Immature natural killer cell (primary cell): ENCODE measurements at regions not wholly inside any gene's neighbourhood (a gene's known extent, or its start where the extent isn't known, plus 50 kb on each side); places are given as distances from the start of the nearest gene placed in this dataset.

Experiments used
- DNase-seq, 3 donors: peaks; one replicate each; pipeline ENCODE4 v3.0.0; 2022; ENCODE audit warnings: mixed read lengths in 1 of 3
- H3K27ac Mint-ChIP-seq, 6 donors: one replicate each; pipeline ENCODE4 v1.8.0; 2020; ENCODE audit warnings: mixed read lengths in 6 of 6, mild to moderate bottlenecking in 5 of 6, inconsistent platforms in 4 of 6, moderate library complexity in 3 of 6
- H3K27me3 Mint-ChIP-seq, 3 donors: one replicate each; pipeline ENCODE4 v1.8.0; 2020 to 2021; ENCODE audit warnings: low read depth in 3 of 3, mild to moderate bottlenecking in 3 of 3, mixed read lengths in 3 of 3, moderate library complexity in 3 of 3, inconsistent platforms in 1 of 3
- H3K36me3 Mint-ChIP-seq, 3 donors: one replicate each; pipeline ENCODE4 v1.8.0; 2020; ENCODE audit warnings: mixed read lengths in 3 of 3, inconsistent platforms in 2 of 3, mild to moderate bottlenecking in 2 of 3
- H3K4me1 Mint-ChIP-seq, 2 donors: one replicate each; pipeline ENCODE4 v1.8.0; 2020; ENCODE audit warnings: inconsistent platforms in 2 of 2, mild to moderate bottlenecking in 2 of 2, mixed read lengths in 2 of 2, moderate library complexity in 1 of 2
- H3K4me3 Mint-ChIP-seq, 5 donors: one replicate each; pipeline ENCODE4 v1.8.0; 2020; ENCODE audit warnings: mild to moderate bottlenecking in 5 of 5, mixed read lengths in 5 of 5, inconsistent platforms in 3 of 5, moderate library complexity in 3 of 5
- H3K9me3 Mint-ChIP-seq, 6 donors: one replicate each; pipeline ENCODE4 v1.8.0; 2020; ENCODE audit warnings: mild to moderate bottlenecking in 6 of 6, mixed read lengths in 6 of 6, inconsistent platforms in 4 of 6, moderate library complexity in 3 of 6

- H3K4me3 Mint-ChIP-seq = no peak overlapping the region
- no peaks in the 10 kb centered on the region for H3K4me1 Mint-ChIP-seq
- H3K36me3 Mint-ChIP-seq = peaks cover 0 to 1% (median 0%) of the 10 kb centered on the region in 3 donors
- no peak overlapping the region for H3K27ac Mint-ChIP-seq
- peaks cover 0 to 4% (median 1%) of the 10 kb centered on the region in 3 donors for H3K27me3 Mint-ChIP-seq
- H3K9me3 Mint-ChIP-seq = no peaks in the 10 kb centered on the region
- DNase-seq = no peak
These were observed 223.8 kb downstream of the USP6NL start for GRCh38 chr10:11387551-11388222.

GRCh38 chr10:11387044-11387443 is 224.4 kb downstream of the USP6NL start:
- no peaks in the 10 kb centered on the region for H3K9me3 Mint-ChIP-seq
- H3K27ac Mint-ChIP-seq = no peak overlapping the region
- H3K27me3 Mint-ChIP-seq = peaks cover 1 to 4% (median 2%) of the 10 kb centered on the region in 3 donors
- no peaks in the 10 kb centered on the region for H3K36me3 Mint-ChIP-seq
- H3K4me1 Mint-ChIP-seq = no peaks in the 10 kb centered on the region
- DNase-seq = no peak
- H3K4me3 Mint-ChIP-seq = no peak overlapping the region
